ENCODE measurements at regions not wholly inside any gene's neighbourhood (a gene's known extent, or its start where the extent isn't known, plus 50 kb on each side); places are given as distances from the start of the nearest gene placed in this dataset.
"Not testable (repeated sequence)": the region's sequence is repeated elsewhere in the genome, so short reads cannot be mapped to it uniquely, and the experiment has no call there.

- no peak for DNase-seq (ENCODE audit: low read depth)
- no peak for TF ChIP-seq CTCF (IDR thresholded peaks at IDR 0.05; ENCODE audit: insufficient read depth, low read depth, low read length, missing control alignments)
- H3K4me3 ChIP-seq (ENCODE audit: low read depth, low read length) = no peak overlapping the region
Measured at GRCh38 chr20:5680192-5680591, 69.4 kb upstream of the GPCPD1 start.

GRCh38 chr20:5678777-5679176 lies 68.0 kb upstream of the GPCPD1 start:
- TF ChIP-seq CTCF (IDR thresholded peaks at IDR 0.05; ENCODE audit: insufficient read depth, low read depth, low read length, missing control alignments) = no peak
- no peak overlapping the region for H3K4me3 ChIP-seq (ENCODE audit: low read depth, low read length)
- DNase-seq (ENCODE audit: low read depth) = no peak

- not testable (repeated sequence) for DNase-seq (ENCODE audit: low read depth); H3K4me3 ChIP-seq (ENCODE audit: low read depth, low read length)
Measured at GRCh38 chr20:5677944-5678343, 67.1 kb upstream of the GPCPD1 start.

- no peak for TF ChIP-seq CTCF (IDR thresholded peaks at IDR 0.05; ENCODE audit: insufficient read depth, low read depth, low read length, missing control alignments)
- no peak for DNase-seq (ENCODE audit: low read depth)
- H3K4me3 ChIP-seq (ENCODE audit: low read depth, low read length) = no peak overlapping the region
Measured at GRCh38 chr20:5677389-5677788, 66.6 kb upstream of the GPCPD1 start.

- DNase-seq (ENCODE audit: low read depth) = no peak
- H3K4me3 ChIP-seq (ENCODE audit: low read depth, low read length) = no peak overlapping the region
- TF ChIP-seq CTCF (IDR thresholded peaks at IDR 0.05; ENCODE audit: insufficient read depth, low read depth, low read length, missing control alignments) = no peak
Measured at GRCh38 chr20:5675103-5676091, 64.6 kb upstream of the GPCPD1 start.

GRCh38 chr20:5674176-5674660 lies 63.4 kb upstream of the GPCPD1 start:
- H3K4me3 ChIP-seq (ENCODE audit: low read depth, low read length) = no peak overlapping the region
- DNase-seq (ENCODE audit: low read depth) = peak; percentile 88
- no peak for TF ChIP-seq CTCF (IDR thresholded peaks at IDR 0.05; ENCODE audit: insufficient read depth, low read depth, low read length, missing control alignments)

GRCh38 chr20:5670874-5671273 lies 60.1 kb upstream of the GPCPD1 start:
- TF ChIP-seq CTCF (IDR thresholded peaks at IDR 0.05; ENCODE audit: insufficient read depth, low read depth, low read length, missing control alignments) = no peak
- H3K4me3 ChIP-seq (ENCODE audit: low read depth, low read length) = no peak overlapping the region
- DNase-seq (ENCODE audit: low read depth) = no peak

Data from GM12865 (cell line).